Colon (tissue), 2 donors: ENCODE measurements at regions not wholly inside any gene's neighbourhood (a gene's known extent, or its start where the extent isn't known, plus 50 kb on each side); places are given as distances from the start of the nearest gene placed in this dataset.

Experiments used
- FAIRE-seq: peaks from 2 replicates; lab custom pipeline; 2012; peaks lifted over from hg19 to GRCh38; lab: Jason Lieb, UNC
- donor health status: control.
- donor health status: control.

DNA sequence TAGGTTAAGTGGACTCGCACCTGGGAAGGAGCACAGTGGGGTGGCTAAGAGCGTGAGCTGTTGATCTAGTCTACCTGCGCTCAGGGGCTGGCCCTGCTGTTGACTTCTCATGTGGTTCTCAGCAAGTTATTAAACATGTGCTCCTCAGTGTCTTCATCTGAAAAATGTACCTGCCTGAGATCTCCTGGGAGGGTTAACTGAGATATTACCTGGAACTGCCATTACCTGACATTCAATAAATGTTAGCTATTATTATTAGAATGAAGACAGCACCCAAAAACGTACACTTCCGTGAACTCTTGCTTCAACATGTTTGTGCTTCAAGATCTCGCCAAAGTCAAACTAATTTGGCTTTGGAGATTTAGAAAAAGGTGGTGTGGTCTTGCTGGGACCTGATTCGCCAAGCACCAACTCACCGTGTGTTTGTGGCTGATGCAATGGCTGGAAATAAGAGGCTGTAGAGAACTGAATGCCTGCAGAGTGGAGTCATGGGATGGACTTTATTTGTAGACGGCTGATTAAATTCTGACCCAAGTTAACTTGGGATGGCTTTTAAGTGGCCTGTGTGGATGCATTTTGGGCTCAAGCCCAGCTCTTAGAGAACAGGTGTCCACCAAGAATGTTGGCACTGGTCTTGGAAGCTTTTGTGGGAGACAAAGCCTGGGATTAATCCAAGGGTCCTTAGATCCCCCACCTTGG lies 692.9 kb downstream of the QKI start:
- FAIRE-seq: no peak

DNA sequence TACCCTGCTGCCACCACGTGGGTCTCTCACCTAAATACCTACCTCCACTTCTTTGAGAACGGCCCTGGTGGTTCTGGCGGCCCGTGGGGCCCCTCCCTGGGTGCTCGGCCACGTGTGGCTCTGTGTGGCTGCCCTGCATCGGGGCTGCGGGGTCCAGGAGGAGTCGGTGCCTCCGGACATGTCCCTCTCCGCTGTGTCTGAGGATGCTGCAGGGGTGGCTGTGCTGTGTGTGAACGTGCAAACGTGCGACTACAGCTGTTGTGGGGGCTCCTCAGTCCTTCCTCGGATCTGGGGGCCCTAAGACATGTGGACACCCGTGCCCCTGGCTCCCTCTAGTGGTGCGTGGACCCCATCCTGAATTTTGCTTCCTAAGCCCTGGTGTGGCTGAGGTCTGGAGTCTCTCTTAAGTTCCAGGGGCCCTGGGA lies 691.8 kb downstream of the QKI start:
- no peak for FAIRE-seq

DNA sequence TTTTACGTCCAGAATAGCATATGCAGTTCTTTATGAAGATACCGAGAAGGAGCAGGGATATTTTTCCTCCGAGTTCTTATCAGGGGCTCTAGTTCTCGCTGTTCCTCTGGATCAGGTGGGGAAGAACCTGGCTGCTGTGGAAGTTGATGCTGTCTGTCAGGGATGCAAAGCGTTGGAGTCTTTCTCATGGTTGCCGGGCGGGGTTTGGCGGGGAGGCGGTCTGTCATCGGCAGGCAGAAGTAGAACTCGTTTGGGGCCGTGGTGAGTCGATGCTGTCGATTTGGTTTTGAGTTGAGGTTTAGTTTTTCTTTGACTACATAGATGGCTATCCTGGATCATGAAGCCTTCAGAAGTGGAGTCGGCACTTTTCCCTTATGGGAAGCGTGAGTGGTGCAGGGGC lies 691.2 kb downstream of the QKI start:
- FAIRE-seq: no peak

DNA sequence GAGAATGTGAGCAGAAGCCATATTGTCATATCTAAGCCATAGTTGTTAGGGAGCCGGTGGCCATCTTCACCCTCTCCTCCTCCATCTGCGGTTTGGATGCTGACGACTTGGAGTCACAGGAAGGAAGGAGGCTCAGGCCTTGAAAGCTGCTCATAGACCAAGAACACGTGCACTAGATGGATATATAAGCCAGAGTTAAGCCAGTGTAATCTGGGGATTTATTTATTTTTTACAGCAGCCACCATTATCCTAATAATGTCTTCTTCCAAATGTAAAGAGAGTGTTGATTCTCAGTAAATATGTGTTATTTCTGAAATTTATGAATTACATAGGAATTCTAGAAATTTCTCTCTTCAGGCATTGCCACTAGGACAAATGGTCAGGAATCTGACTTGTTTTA lies 689.9 kb downstream of the QKI start:
- FAIRE-seq: no peak

DNA sequence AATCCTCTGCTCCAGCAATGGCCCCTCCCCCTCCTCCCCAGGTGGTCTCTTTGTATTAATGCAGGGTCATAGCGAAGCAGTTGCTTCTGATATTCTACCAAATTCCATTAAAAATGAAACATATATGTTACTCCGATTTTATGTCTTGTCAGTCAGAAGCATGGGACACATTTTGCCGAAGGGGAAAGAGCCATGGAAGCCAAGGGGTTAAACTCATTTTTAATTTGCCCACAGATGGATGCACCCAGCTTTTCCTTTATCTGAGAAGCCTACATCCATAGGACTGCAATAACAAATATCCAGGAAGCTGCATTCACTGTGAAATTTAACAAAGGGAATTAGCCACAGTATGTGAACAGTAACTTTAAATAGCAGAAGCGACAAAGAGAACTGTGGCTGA lies 688.2 kb downstream of the QKI start:
- FAIRE-seq: no peak

DNA sequence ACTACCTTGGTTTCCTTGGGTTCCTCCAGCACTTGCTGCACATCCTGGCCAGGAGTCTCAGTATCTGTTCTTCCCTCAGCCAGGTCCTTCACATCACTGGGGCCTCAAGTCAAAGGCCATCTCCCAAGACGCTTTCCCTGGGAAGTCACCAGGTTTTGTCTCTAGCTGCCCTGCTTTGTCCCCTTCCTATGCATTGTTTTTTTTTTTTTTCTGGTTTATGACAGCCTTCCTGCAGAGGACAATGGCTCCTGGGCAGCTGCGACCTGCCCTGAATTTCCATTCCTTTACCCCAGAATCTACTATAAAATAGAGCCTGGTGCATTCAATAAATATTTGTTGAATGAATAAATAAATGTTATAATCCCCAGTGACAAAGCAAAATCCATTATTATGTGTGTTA lies 687.3 kb downstream of the QKI start:
- no peak for FAIRE-seq

GRCh38 chr6:164099269-164099865 lies 684.8 kb downstream of the QKI start:
- no peak for FAIRE-seq

DNA sequence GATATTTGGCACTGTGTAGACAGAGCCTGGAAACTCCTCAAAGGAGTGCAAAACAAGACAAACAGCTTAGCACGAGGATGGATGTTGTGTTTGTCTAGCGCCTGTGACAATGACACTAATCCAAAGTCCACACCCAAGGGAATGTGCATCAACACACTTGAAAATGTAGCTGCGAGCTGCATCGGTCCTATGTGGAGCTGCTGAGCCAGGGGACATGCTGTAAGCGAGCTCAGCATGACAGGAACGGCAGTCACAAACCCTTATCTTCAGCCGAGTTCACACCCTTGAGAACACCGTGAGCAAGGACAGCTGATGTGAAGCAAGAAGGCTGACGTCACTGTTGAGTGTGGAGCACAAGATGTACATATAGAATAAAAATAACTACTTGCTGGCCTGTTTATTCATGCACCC lies 684.3 kb downstream of the QKI start:
- no peak for FAIRE-seq

- no peak for FAIRE-seq
These were observed 683.3 kb downstream of the QKI start for GRCh38 chr6:164097551-164098398.

DNA sequence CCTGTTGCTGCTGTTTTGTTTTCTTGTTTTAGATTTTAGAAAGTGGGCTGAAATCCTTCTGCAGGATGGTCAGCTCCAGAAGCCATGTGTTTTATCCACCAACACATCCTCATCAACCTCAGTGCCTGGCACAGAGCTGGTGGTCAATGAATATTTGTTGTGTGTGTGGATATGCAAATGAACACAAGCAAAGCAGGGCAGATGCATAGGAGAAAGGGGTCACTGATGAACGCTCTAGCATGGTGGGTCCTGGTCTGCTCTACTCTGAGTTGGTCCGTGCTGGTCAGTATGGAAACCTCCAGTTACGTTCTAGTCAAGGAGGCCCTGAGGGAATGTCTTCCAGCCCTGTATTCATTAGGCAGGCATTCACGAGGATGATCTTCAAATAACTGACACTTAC lies 682.5 kb downstream of the QKI start:
- no peak for FAIRE-seq

- FAIRE-seq: no peak
These were observed 680.5 kb downstream of the QKI start for GRCh38 chr6:164095056-164095455.

- FAIRE-seq: no peak
These were observed 673.4 kb downstream of the QKI start for GRCh38 chr6:164087870-164088269.

- no peak for FAIRE-seq
These were observed 672.7 kb downstream of the QKI start for GRCh38 chr6:164087211-164087610.

DNA sequence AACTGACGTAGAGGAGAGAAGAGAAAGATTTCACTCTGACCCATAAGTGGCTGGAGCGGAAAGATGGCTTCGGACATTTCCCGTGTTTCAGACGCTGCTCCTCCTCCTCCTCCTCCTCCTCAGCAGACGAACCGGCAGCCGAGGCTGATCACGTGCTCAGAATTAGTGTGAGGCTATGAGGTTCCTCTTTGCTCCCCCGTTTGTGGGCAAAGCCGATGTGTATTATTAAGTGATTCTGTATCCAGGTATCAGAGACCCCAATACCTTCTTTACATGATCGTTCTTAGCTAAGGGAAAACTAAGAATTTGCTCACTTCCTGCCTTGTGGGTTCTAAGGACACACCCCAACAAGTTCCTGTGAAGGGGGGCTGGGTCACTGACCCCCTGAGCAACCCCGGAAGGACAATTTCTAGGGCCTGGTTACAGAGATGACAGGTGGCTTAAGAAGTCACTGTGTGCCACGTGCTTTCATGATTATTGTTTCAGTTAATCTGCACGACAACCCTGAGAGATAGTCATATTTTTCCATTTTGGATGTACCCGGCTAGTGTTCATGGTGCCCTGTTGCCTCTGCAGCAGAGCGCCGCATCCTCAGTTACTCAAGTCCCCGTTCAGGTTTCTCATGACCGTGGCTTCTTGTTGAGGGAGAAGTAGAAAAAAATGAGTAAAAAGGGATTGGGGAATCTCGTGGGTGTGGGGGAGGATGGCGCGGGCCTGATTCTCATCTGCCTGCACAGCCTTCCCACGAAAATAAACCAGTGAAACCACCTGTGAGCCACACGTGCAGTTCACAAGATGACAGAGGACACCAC lies 671.8 kb downstream of the QKI start:
- no peak for FAIRE-seq

- no peak for FAIRE-seq
These were observed 670.9 kb downstream of the QKI start for GRCh38 chr6:164085091-164086075.

DNA sequence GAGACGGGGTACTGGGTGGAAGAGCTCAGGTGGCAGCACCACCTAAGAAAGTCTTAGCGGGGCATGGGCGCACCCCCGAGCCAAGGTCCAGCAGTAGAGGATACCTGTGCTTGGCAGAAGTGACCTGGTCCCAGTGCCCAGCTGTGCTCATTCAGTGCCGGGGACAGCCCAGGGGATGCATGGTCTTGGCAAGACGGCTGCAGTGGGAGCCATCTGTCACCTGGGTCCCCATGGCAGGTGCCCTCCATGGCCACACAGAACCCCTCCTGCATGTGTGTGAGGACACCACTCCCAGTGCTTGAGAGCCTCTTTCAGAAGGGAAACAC lies 664.7 kb downstream of the QKI start:
- no peak for FAIRE-seq

- no peak for FAIRE-seq
These were observed 664.2 kb downstream of the QKI start for GRCh38 chr6:164078532-164079274.

DNA sequence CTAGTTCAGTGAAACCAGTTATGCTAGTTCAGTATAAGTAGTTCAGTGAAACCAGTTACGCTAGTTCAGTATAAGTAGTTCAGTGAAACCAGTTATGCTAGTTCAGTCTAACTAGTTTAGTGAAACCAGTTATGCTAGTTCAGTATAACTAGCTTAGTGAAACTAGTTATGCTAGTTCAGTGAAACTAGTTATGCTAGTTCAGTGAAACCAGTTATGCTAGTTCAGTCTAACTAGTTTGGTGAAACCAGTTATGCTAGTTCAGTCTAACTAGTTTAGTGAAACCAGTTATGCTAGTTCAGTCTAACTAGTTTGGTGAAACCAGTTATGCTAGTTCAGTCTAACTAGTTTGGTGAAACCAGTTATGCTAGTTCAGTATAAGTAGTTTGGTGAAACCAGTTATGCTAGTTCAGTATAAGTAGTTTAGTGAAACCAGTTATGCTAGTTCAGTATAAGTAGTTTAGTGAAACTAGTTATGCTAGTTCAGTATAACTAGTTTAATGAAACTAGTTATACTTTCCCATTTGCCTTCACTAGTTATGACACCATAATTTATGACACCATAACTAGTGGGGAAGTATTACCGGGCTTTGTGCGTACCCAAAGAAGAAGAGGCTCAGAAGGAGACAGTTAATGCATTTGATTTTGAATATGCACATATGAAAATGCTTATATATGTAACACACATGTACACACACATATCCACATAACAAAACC lies 662.5 kb downstream of the QKI start:
- peak; percentile 76 for FAIRE-seq

DNA sequence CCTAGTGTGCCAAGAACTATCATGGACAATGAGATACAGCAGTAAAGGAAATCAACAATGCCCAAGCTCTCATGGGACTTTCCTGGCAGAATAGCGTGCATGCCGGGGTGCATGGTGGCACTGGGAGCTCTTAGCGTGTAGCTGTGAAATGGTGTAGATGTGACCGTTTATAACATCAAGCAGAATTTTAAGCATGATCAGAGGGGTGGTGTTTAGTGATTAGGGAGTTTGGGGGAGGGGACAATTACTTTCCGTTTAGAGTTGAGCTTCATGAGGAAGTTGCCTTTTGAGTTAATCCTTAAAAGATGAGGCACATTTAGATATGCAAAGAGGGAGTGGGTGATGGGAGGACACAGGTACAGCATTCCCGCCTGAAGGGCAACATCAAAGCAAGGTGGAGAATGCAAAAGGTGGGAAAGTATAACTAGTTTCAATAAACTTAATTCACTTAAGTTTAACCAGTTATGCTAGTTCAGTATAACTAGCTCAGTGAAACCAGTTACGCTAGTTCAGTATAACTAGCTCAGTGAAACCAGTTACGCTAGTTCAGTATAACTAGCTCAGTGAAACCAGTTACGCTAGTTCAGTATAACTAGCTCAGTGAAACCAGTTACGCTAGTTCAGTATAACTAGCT lies 661.6 kb downstream of the QKI start:
- no peak for FAIRE-seq
